ENCODE measurements at regions not wholly inside any gene's neighbourhood (a gene's known extent, or its start where the extent isn't known, plus 50 kb on each side); places are given as distances from the start of the nearest gene placed in this dataset.

- TF ChIP-seq, protein P1, sequence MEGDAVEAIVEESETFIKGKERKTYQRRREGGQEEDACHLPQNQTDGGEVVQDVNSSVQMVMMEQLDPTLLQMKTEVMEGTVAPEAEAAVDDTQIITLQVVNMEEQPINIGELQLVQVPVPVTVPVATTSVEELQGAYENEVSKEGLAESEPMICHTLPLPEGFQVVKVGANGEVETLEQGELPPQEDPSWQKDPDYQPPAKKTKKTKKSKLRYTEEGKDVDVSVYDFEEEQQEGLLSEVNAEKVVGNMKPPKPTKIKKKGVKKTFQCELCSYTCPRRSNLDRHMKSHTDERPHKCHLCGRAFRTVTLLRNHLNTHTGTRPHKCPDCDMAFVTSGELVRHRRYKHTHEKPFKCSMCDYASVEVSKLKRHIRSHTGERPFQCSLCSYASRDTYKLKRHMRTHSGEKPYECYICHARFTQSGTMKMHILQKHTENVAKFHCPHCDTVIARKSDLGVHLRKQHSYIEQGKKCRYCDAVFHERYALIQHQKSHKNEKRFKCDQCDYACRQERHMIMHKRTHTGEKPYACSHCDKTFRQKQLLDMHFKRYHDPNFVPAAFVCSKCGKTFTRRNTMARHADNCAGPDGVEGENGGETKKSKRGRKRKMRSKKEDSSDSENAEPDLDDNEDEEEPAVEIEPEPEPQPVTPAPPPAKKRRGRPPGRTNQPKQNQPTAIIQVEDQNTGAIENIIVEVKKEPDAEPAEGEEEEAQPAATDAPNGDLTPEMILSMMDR (IDR thresholded peaks at IDR 0.05) = no peak
- TF ChIP-seq POLR2AphosphoS5 (IDR thresholded peaks at IDR 0.05; ENCODE audit: low read depth, low read length) (no peak), SIN3A (IDR thresholded peaks at IDR 0.05; ENCODE audit: borderline replicate concordance, insufficient read depth, low read depth, low read length) (no peak)
These were observed 60.0 kb upstream of the KLF7 start for GRCh38 chr2:207225773-207226172.

All from Panc1 (cell line).